ENCODE measurements at regions not wholly inside any gene's neighbourhood (a gene's known extent, or its start where the extent isn't known, plus 50 kb on each side); places are given as distances from the start of the nearest gene placed in this dataset.

- TF ChIP-seq CTCF (IDR thresholded peaks at IDR 0.05 in 4 of 5, conservative IDR thresholded peaks at IDR 0.05 in 1 of 5), result no peak
- TF ChIP-seq POLR2A (IDR thresholded peaks at IDR 0.05), result no peak
These were observed 115.7 kb upstream of the FAM9B start for GRCh38 chrX:9149501-9150245.

Measured in gastrocnemius medialis (tissue), 4 donors.